ENCODE measurements at regions not wholly inside any gene's neighbourhood (a gene's known extent, or its start where the extent isn't known, plus 50 kb on each side); places are given as distances from the start of the nearest gene placed in this dataset.

DNA sequence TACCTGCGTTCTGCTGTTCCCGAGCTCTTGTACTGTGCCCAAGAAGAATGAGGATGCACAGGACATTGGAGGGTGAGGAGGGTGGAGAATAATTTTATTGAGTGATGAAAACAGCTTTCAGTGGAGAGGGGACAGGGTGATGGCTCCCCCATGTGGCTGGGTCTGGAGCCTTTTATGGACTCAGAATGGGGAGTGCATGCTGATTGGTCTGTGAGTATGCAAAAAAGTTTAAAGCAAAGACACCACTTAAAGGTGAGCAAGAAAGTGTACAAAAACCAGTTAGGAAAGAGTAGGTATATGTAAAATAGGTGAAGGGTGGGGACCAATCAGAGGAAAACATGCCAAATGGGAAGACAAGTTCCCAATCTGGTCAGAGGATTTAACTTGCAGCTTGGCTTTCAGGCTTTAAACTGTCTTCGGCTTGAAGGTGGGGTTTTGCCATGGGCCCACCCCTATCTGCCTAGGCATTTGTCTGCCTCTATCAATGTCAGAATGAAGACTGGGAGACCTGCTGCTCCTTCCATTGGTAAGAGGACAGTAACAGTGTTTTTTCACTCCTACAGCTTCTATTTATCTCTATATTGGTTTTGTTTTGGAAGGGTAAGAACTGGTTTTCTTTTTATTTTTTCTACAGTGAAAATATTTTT lies 118.0 kb upstream of the RAI14 start:
- CTCF ChIA-PET, result interaction anchor here (0.6 to 2.9 kb wide), 4 partner anchors 15 to 63 kb away, joined by 3 to 14 read pairs (median 8); no protein-coding TSS in a partner anchor
- H3K27ac Mint-ChIP-seq, result no peak overlapping the region
- no peaks in the 10 kb centered on the region for H3K9me3 Mint-ChIP-seq (ENCODE audit: low read depth)
- H3K36me3 Mint-ChIP-seq, result no peaks in the 10 kb centered on the region
- H3K27me3 Mint-ChIP-seq, result peaks cover 36% of the 10 kb centered on the region
- peaks cover 12% of the 10 kb centered on the region for H3K4me1 Mint-ChIP-seq
- DNase-seq (no peak), ATAC-seq (no peak)
- no peak overlapping the region for H3K4me3 Mint-ChIP-seq

- Mint-ChIP-seq H3K4me1 (peaks cover 3% of the 10 kb centered on the region), H3K9me3 (ENCODE audit: low read depth) (peaks cover under 1% of the 10 kb centered on the region), H3K27ac (no peak overlapping the region), H3K4me3 (no peak overlapping the region), H3K36me3 (no peaks in the 10 kb centered on the region), H3K27me3 (peaks cover 36% of the 10 kb centered on the region)
- no peak for DNase-seq
- no peak for ATAC-seq
- CTCF ChIA-PET, result interaction anchor here (2.1 to 2.9 kb wide), 2 partner anchors 16 to 54 kb away, joined by 11 to 14 read pairs; no protein-coding TSS in a partner anchor
These were observed 116.9 kb upstream of the RAI14 start for GRCh38 chr5:34539183-34539582.

DNA sequence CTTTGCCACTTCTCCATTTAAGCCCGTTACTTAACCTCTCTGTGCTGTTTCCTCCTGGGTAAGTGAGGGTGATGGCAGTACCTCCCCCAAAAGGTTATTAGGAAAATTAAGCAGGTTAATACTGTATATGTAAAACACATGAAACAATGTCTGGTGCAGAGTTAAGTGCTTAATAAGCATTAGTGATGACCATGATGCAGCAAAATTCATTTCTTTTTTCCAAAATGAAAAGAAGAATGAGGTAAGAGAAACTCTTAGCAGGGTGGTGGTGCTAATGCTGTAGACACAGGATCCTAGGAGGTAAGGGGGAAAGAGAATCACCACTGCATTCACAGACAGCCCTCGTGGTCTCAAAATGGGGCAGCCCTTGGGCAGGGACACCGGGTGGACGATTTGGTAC lies 115.1 kb upstream of the RAI14 start:
- Mint-ChIP-seq H3K4me3 (no peak overlapping the region), H3K4me1 (no peaks in the 10 kb centered on the region), H3K27ac (no peak overlapping the region), H3K9me3 (ENCODE audit: low read depth) (peaks cover 2% of the 10 kb centered on the region), H3K27me3 (peaks cover 30% of the 10 kb centered on the region), H3K36me3 (no peaks in the 10 kb centered on the region)
- ATAC-seq (no peak), DNase-seq (no peak)
- CTCF ChIA-PET, result no interaction called here

DNA sequence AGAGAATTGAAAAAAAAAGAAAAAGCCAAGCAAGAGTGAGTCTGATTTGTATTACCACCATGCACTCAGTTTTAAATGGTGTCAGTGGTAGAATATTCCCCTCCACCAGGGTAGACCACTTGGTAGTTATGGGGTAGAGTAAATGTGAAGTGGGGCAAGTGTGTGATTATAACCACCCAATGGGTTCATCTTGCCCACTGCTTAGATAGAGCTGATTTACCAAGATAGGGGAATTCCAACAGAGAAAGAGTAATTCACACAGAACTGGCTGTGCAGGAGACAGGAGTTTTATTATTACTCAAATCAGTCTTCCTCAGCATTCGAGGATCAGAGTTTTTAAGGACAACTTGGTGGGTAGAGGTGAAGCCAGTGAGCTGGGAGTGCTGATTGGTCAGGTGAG lies 113.3 kb upstream of the RAI14 start:
- no peak overlapping the region for H3K4me3 Mint-ChIP-seq
- H3K4me1 Mint-ChIP-seq, result no peaks in the 10 kb centered on the region
- peaks cover 25% of the 10 kb centered on the region for H3K27me3 Mint-ChIP-seq
- no peak for ATAC-seq
- no peaks in the 10 kb centered on the region for H3K36me3 Mint-ChIP-seq
- CTCF ChIA-PET, result interaction anchor here (1.9 kb wide), 1 partner anchor 20 kb away, joined by 4 read pairs; no protein-coding TSS in a partner anchor
- DNase-seq, result no peak
- H3K27ac Mint-ChIP-seq, result no peak overlapping the region
- H3K9me3 Mint-ChIP-seq (ENCODE audit: low read depth), result peaks cover 10% of the 10 kb centered on the region

DNA sequence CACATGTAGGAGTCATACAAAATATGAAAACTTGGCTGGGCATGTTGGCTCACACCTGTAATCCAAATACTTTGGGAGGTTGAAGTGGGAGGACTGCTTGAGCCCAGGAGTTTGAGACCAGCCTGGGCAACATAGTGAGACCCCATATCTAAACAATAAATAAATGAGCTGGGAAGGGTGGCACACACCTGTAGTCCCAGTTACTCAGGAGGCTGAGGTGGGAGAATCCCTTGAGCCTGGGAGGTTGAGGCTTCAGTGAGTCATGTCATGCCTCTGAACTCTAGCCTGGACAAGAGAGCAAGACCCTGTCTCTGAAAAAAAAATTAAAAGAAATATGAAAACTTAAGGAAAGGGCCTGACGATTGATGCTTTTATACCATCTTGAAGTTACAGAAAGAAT lies 112.4 kb upstream of the RAI14 start:
- Mint-ChIP-seq H3K4me1 (no peaks in the 10 kb centered on the region), H3K27ac (no peak overlapping the region), H3K4me3 (no peak overlapping the region), H3K9me3 (ENCODE audit: low read depth) (peaks cover 10% of the 10 kb centered on the region), H3K27me3 (peaks cover 22% of the 10 kb centered on the region), H3K36me3 (no peaks in the 10 kb centered on the region)
- no peak for ATAC-seq
- no peak for DNase-seq
- CTCF ChIA-PET, result interaction anchor here (1.9 kb wide), 1 partner anchor 21 kb away, joined by 4 read pairs; no protein-coding TSS in a partner anchor

GRCh38 chr5:34544403-34544802 lies 111.7 kb upstream of the RAI14 start:
- peaks cover 17% of the 10 kb centered on the region for H3K27me3 Mint-ChIP-seq
- no peaks in the 10 kb centered on the region for H3K4me1 Mint-ChIP-seq
- DNase-seq (no peak), ATAC-seq (no peak)
- no peaks in the 10 kb centered on the region for H3K36me3 Mint-ChIP-seq
- H3K4me3 Mint-ChIP-seq, result no peak overlapping the region
- H3K9me3 Mint-ChIP-seq (ENCODE audit: low read depth), result peaks cover 10% of the 10 kb centered on the region
- no peak overlapping the region for H3K27ac Mint-ChIP-seq
- CTCF ChIA-PET, result interaction anchor here (1.4 kb wide), 1 partner anchor 14 kb away, joined by 3 read pairs; no protein-coding TSS in a partner anchor

GRCh38 chr5:34545164-34545563 lies 111.0 kb upstream of the RAI14 start:
- H3K9me3 Mint-ChIP-seq (ENCODE audit: low read depth), result peaks cover 10% of the 10 kb centered on the region
- CTCF ChIA-PET, result interaction anchor here (1.4 kb wide), 1 partner anchor 15 kb away, joined by 3 read pairs; no protein-coding TSS in a partner anchor

GRCh38 chr5:34545626-34546025 lies 110.5 kb upstream of the RAI14 start:
- CTCF ChIA-PET, result interaction anchor here (1.4 kb wide), 1 partner anchor 16 kb away, joined by 3 read pairs; no protein-coding TSS in a partner anchor
- peaks cover 10% of the 10 kb centered on the region for H3K9me3 Mint-ChIP-seq (ENCODE audit: low read depth)
- H3K27me3 Mint-ChIP-seq, result peaks cover 11% of the 10 kb centered on the region
- DNase-seq (no peak), ATAC-seq (no peak)
- no peak overlapping the region for H3K27ac Mint-ChIP-seq
- no peaks in the 10 kb centered on the region for H3K4me1 Mint-ChIP-seq
- no peak overlapping the region for H3K4me3 Mint-ChIP-seq
- H3K36me3 Mint-ChIP-seq, result no peaks in the 10 kb centered on the region

More at GRCh38 chr5:34545164-34545563, 111.0 kb upstream of the RAI14 start:
- H3K36me3 Mint-ChIP-seq, result no peaks in the 10 kb centered on the region
- no peak for DNase-seq
- no peak overlapping the region for H3K27ac Mint-ChIP-seq
- H3K4me1 Mint-ChIP-seq, result no peaks in the 10 kb centered on the region
- ATAC-seq, result no peak
- H3K27me3 Mint-ChIP-seq, result peaks cover 11% of the 10 kb centered on the region
- H3K4me3 Mint-ChIP-seq, result no peak overlapping the region

- H3K27ac Mint-ChIP-seq, result no peak overlapping the region
- H3K4me3 Mint-ChIP-seq, result no peak overlapping the region
- CTCF ChIA-PET, result no interaction called here
- H3K9me3 Mint-ChIP-seq (ENCODE audit: low read depth), result peaks cover 10% of the 10 kb centered on the region
- H3K36me3 Mint-ChIP-seq, result no peaks in the 10 kb centered on the region
- DNase-seq, result no peak
- peaks cover 11% of the 10 kb centered on the region for H3K27me3 Mint-ChIP-seq
- ATAC-seq, result no peak
- no peaks in the 10 kb centered on the region for H3K4me1 Mint-ChIP-seq
These were observed 108.6 kb upstream of the RAI14 start for GRCh38 chr5:34547300-34548085.

GRCh38 chr5:34548086-34548403 lies 108.1 kb upstream of the RAI14 start:
- no peaks in the 10 kb centered on the region for H3K36me3 Mint-ChIP-seq

GRCh38 chr5:34550247-34550646 lies 105.9 kb upstream of the RAI14 start:
- CTCF ChIA-PET, result no interaction called here
- H3K9me3 Mint-ChIP-seq (ENCODE audit: low read depth), result peaks cover 7% of the 10 kb centered on the region
- no peak for ATAC-seq

More at GRCh38 chr5:34548086-34548403, 108.1 kb upstream of the RAI14 start:
- peaks cover 10% of the 10 kb centered on the region for H3K9me3 Mint-ChIP-seq (ENCODE audit: low read depth)
- ATAC-seq (no peak), DNase-seq (no peak)
- H3K4me3 Mint-ChIP-seq, result no peak overlapping the region
- peaks cover 11% of the 10 kb centered on the region for H3K27me3 Mint-ChIP-seq
- no peaks in the 10 kb centered on the region for H3K4me1 Mint-ChIP-seq
- H3K27ac Mint-ChIP-seq, result no peak overlapping the region
- CTCF ChIA-PET, result no interaction called here

GRCh38 chr5:34550964-34551363 lies 105.2 kb upstream of the RAI14 start:
- Mint-ChIP-seq H3K4me3 (no peak overlapping the region), H3K27me3 (peaks cover 12% of the 10 kb centered on the region), H3K4me1 (no peaks in the 10 kb centered on the region), H3K27ac (no peak overlapping the region), H3K36me3 (no peaks in the 10 kb centered on the region), H3K9me3 (ENCODE audit: low read depth) (peaks cover 7% of the 10 kb centered on the region)
- DNase-seq (no peak), ATAC-seq (no peak)
- CTCF ChIA-PET, result no interaction called here

More at GRCh38 chr5:34550247-34550646, 105.9 kb upstream of the RAI14 start:
- H3K36me3 Mint-ChIP-seq, result no peaks in the 10 kb centered on the region
- H3K27me3 Mint-ChIP-seq, result peaks cover 11% of the 10 kb centered on the region
- H3K4me3 Mint-ChIP-seq, result no peak overlapping the region
- no peaks in the 10 kb centered on the region for H3K4me1 Mint-ChIP-seq
- DNase-seq, result no peak
- no peak overlapping the region for H3K27ac Mint-ChIP-seq

DNA sequence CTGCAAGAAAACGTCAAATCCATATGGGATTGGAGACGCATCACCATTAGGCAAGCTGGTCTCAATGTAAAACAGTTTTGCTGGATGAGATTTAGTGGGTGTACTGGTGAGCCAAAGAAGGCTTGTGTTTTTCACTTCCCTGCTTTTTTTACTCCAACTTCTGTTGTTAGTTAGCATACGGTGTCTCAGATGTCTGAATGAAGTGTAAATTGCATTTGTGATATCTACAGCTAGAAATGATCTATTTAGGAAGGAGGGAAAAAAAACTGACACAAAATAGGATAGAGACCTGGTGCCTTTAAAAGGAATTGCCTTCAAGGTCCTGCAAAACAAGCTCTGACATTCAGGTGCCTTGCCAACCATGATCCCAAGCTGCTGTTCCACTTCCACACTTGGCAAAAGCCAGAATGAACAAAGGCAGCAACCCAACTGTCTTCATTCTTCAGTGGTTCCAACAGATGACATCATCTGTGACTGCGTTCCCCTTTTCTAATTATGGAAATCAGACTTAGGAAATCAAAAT lies 104.2 kb upstream of the RAI14 start:
- no peak for ATAC-seq

More for the DNA sequence above, 104.2 kb upstream of the RAI14 start:
- Mint-ChIP-seq H3K27me3 (peaks cover 6% of the 10 kb centered on the region), H3K4me1 (no peaks in the 10 kb centered on the region), H3K4me3 (no peak overlapping the region), H3K27ac (no peak overlapping the region), H3K9me3 (ENCODE audit: low read depth) (peaks cover 3% of the 10 kb centered on the region), H3K36me3 (no peaks in the 10 kb centered on the region)
- CTCF ChIA-PET, result no interaction called here
- DNase-seq, result no peak
